ENCODE measurements at regions not wholly inside any gene's neighbourhood (a gene's known extent, or its start where the extent isn't known, plus 50 kb on each side); places are given as distances from the start of the nearest gene placed in this dataset.
A peak's percentile ranks its signal among the peaks of the same experiment; 100 is the strongest.
"Not testable (repeated sequence)": the region's sequence is repeated elsewhere in the genome, so short reads cannot be mapped to it uniquely, and the experiment has no call there.

- no peak for DNase-seq
Observed at GRCh38 chrX:34716302-34716701, 59.2 kb upstream of the TMEM47 start.

GRCh38 chrX:34734383-34734782 lies 77.3 kb upstream of the TMEM47 start:
- DNase-seq: no peak

- DNase-seq: no peak
Observed at GRCh38 chrX:34744521-34744920, 87.4 kb upstream of the TMEM47 start.

GRCh38 chrX:34749896-34750295 lies 92.8 kb upstream of the TMEM47 start:
- no peak for DNase-seq

- DNase-seq: no peak
Observed at GRCh38 chrX:34764852-34765361, 107.8 kb upstream of the TMEM47 start.

GRCh38 chrX:34768290-34768689 lies 111.2 kb upstream of the TMEM47 start:
- DNase-seq: no peak

GRCh38 chrX:34770511-34770910 lies 113.4 kb upstream of the TMEM47 start:
- DNase-seq: no peak

GRCh38 chrX:34778916-34779315 lies 121.8 kb upstream of the TMEM47 start:
- no peak for DNase-seq

- no peak for DNase-seq
Observed at GRCh38 chrX:34790026-34790425, 132.9 kb upstream of the TMEM47 start.

GRCh38 chrX:34805951-34806350 lies 136.6 kb upstream of the FAM47B start:
- no peak for DNase-seq

- DNase-seq: no peak
Observed at GRCh38 chrX:34809096-34809495, 133.5 kb upstream of the FAM47B start.

GRCh38 chrX:34810364-34810763 lies 132.2 kb upstream of the FAM47B start:
- DNase-seq: peak in 1 of 5 experiments; percentile 18

GRCh38 chrX:34810916-34811315 lies 131.7 kb upstream of the FAM47B start:
- no peak for DNase-seq

GRCh38 chrX:34813618-34814017 lies 129.0 kb upstream of the FAM47B start:
- DNase-seq: no peak

GRCh38 chrX:34826964-34827363 lies 115.6 kb upstream of the FAM47B start:
- DNase-seq: no peak

GRCh38 chrX:34839451-34839850 lies 103.1 kb upstream of the FAM47B start:
- DNase-seq: no peak

GRCh38 chrX:34841205-34841604 lies 101.4 kb upstream of the FAM47B start:
- not testable (repeated sequence) for DNase-seq

- DNase-seq: no peak
Observed at GRCh38 chrX:34848281-34848680, 94.3 kb upstream of the FAM47B start.

GRCh38 chrX:34849371-34849770 lies 93.2 kb upstream of the FAM47B start:
- DNase-seq: no peak

- no peak for DNase-seq
Observed at GRCh38 chrX:34859191-34859590, 83.4 kb upstream of the FAM47B start.

- DNase-seq: no peak
Observed at GRCh38 chrX:34863906-34864305, 78.7 kb upstream of the FAM47B start.

GRCh38 chrX:34866646-34867045 lies 76.0 kb upstream of the FAM47B start:
- DNase-seq: no peak

GRCh38 chrX:34868633-34869032 lies 74.0 kb upstream of the FAM47B start:
- DNase-seq: no peak

- no peak for DNase-seq
Observed at GRCh38 chrX:34873500-34874225, 68.9 kb upstream of the FAM47B start.

GRCh38 chrX:34874763-34875162 lies 67.8 kb upstream of the FAM47B start:
- no peak for DNase-seq
